ENCODE measurements at regions not wholly inside any gene's neighbourhood (a gene's known extent, or its start where the extent isn't known, plus 50 kb on each side); places are given as distances from the start of the nearest gene placed in this dataset.

- no peak for DNase-seq (ENCODE audit: low read depth)
- no peak for TF ChIP-seq CTCF (IDR thresholded peaks at IDR 0.05; ENCODE audit: insufficient read depth, low read depth, low read length, missing control alignments)
- no peak overlapping the region for H3K4me3 ChIP-seq (ENCODE audit: low read length)
Observed at GRCh38 chr13:47829690-47830089, 171.4 kb downstream of the SUCLA2 start.

GRCh38 chr13:47826471-47826870 is 174.6 kb downstream of the SUCLA2 start:
- TF ChIP-seq CTCF (IDR thresholded peaks at IDR 0.05; ENCODE audit: insufficient read depth, low read depth, low read length, missing control alignments) = no peak
- H3K4me3 ChIP-seq (ENCODE audit: low read length) = no peak overlapping the region
- DNase-seq (ENCODE audit: low read depth) = no peak

- H3K4me3 ChIP-seq (ENCODE audit: low read length) = no peak overlapping the region
- no peak for DNase-seq (ENCODE audit: low read depth)
- no peak for TF ChIP-seq CTCF (IDR thresholded peaks at IDR 0.05; ENCODE audit: insufficient read depth, low read depth, low read length, missing control alignments)
Observed at GRCh38 chr13:47822036-47822435, 179.0 kb downstream of the SUCLA2 start.

- no peak for TF ChIP-seq CTCF (IDR thresholded peaks at IDR 0.05; ENCODE audit: insufficient read depth, low read depth, low read length, missing control alignments)
- no peak for DNase-seq (ENCODE audit: low read depth)
- H3K4me3 ChIP-seq (ENCODE audit: low read length) = no peak overlapping the region
Observed at GRCh38 chr13:47816831-47817230, 184.2 kb downstream of the SUCLA2 start.

GRCh38 chr13:47813718-47814117 is 187.4 kb downstream of the SUCLA2 start:
- DNase-seq (ENCODE audit: low read depth) = no peak
- H3K4me3 ChIP-seq (ENCODE audit: low read length) = no peak overlapping the region
- TF ChIP-seq CTCF (IDR thresholded peaks at IDR 0.05; ENCODE audit: insufficient read depth, low read depth, low read length, missing control alignments) = no peak

GRCh38 chr13:47809411-47809810 is 191.7 kb downstream of the SUCLA2 start:
- H3K4me3 ChIP-seq (ENCODE audit: low read length) = no peak overlapping the region
- no peak for TF ChIP-seq CTCF (IDR thresholded peaks at IDR 0.05; ENCODE audit: insufficient read depth, low read depth, low read length, missing control alignments)
- no peak for DNase-seq (ENCODE audit: low read depth)

- DNase-seq (ENCODE audit: low read depth) = no peak
- TF ChIP-seq CTCF (IDR thresholded peaks at IDR 0.05; ENCODE audit: insufficient read depth, low read depth, low read length, missing control alignments) = no peak
- no peak overlapping the region for H3K4me3 ChIP-seq (ENCODE audit: low read length)
Observed at GRCh38 chr13:47803131-47803530, 197.9 kb downstream of the SUCLA2 start.
